ENCODE measurements at regions not wholly inside any gene's neighbourhood (a gene's known extent, or its start where the extent isn't known, plus 50 kb on each side); places are given as distances from the start of the nearest gene placed in this dataset.

GRCh38 chr2:14915983-14916382, 283.5 kb downstream of the LRATD1 start:
- ATAC-seq = no peak
- TF ChIP-seq TSHZ2 (CRISPR knock-in tag; IDR thresholded peaks at IDR 0.05) = peak; percentile 63; the same call in 1 of the 2 replicates
- no peak for TF ChIP-seq GLIS3 (CRISPR knock-in tag; IDR thresholded peaks at IDR 0.05)
- TF ChIP-seq PPARA (CRISPR knock-in tag; IDR thresholded peaks at IDR 0.05; ENCODE audit: borderline replicate concordance) = no peak
- peak; percentile 81 for TF ChIP-seq TCF4 (CRISPR knock-in tag; IDR thresholded peaks at IDR 0.05; ENCODE audit: borderline replicate concordance)

DNA sequence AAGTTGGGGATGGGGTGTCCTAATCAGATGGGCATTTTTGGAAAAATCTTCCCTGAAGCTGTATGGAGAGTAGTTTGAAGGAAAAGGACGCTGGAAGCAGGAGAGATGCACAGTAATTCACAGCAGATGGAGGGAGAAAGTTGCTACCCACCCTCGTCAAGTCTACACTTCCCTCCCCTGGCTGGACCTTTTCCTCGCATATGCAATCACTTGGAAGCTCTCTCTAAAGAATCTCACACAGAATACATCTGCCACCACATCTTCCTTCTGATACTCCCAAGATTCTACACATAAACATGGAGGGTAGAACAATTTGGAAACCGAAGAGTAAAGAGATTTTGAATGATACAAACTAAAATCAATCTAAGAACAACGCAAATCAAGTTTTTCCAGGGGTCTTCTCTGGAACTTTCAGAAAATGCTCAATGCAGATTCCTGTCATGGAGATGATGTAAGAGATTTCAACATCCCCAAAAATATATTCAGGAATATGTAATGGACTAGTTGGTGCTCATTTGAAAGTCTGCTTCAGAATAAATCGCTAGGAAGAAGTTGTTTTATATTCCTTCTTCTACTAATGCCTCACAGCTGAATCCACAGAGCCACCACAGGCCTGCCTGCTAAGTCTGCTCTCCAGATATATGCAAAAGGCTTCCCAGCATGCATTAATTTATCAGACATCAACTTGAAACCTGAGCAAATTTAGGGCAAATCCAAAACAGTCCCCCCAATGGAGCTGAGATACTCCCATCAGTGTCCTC, 291.5 kb downstream of the LRATD1 start:
- no peak for ATAC-seq

DNA sequence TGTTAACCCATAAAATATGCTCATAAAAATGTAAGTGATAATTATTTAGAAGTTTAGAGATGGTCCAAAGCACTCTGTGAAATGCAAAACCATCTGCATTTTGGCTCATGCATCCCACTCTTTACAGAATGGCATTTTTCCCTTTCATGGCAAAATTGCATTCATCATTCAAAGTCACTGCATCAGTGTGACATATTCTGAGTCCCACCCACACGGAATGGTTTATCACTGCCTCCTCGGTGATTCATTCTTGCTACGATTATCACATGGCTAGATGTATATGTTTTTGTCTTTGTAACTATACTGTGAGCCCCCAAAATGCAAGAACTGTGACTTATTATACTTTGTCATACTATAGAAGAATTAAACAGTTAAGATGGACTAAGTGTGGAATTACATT, 293.0 kb downstream of the LRATD1 start:
- TF ChIP-seq PPARA (CRISPR knock-in tag; IDR thresholded peaks at IDR 0.05; ENCODE audit: borderline replicate concordance) (no peak), ZFP3 (CRISPR knock-in tag; IDR thresholded peaks at IDR 0.05) (no peak), ZFP30 (CRISPR knock-in tag; IDR thresholded peaks at IDR 0.05) (no peak), BACH2 (CRISPR knock-in tag; IDR thresholded peaks at IDR 0.05; ENCODE audit: borderline replicate concordance) (no peak), CSDC2 (CRISPR knock-in tag; IDR thresholded peaks at IDR 0.05) (no peak), SNAI2 (CRISPR knock-in tag; IDR thresholded peaks at IDR 0.05) (no peak), ESRRG (CRISPR knock-in tag; IDR thresholded peaks at IDR 0.05) (no peak), TCF4 (CRISPR knock-in tag; IDR thresholded peaks at IDR 0.05; ENCODE audit: borderline replicate concordance) (no peak), ISL1 (CRISPR knock-in tag; IDR thresholded peaks at IDR 0.05) (no peak), TSHZ2 (CRISPR knock-in tag; IDR thresholded peaks at IDR 0.05) (no peak), POU6F1 (CRISPR knock-in tag; IDR thresholded peaks at IDR 0.05; ENCODE audit: borderline replicate concordance, low read depth) (no peak), ZNF8 (CRISPR knock-in tag; IDR thresholded peaks at IDR 0.05) (no peak), TOX (CRISPR knock-in tag; IDR thresholded peaks at IDR 0.05; ENCODE audit: borderline replicate concordance) (no peak)
- TF ChIP-seq, protein P1, sequence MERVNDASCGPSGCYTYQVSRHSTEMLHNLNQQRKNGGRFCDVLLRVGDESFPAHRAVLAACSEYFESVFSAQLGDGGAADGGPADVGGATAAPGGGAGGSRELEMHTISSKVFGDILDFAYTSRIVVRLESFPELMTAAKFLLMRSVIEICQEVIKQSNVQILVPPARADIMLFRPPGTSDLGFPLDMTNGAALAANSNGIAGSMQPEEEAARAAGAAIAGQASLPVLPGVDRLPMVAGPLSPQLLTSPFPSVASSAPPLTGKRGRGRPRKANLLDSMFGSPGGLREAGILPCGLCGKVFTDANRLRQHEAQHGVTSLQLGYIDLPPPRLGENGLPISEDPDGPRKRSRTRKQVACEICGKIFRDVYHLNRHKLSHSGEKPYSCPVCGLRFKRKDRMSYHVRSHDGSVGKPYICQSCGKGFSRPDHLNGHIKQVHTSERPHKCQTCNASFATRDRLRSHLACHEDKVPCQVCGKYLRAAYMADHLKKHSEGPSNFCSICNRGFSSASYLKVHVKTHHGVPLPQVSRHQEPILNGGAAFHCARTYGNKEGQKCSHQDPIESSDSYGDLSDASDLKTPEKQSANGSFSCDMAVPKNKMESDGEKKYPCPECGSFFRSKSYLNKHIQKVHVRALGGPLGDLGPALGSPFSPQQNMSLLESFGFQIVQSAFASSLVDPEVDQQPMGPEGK (CRISPR knock-in tag; IDR thresholded peaks at IDR 0.05; ENCODE audit: borderline replicate concordance) = no peak
- TF ChIP-seq, protein P2, sequence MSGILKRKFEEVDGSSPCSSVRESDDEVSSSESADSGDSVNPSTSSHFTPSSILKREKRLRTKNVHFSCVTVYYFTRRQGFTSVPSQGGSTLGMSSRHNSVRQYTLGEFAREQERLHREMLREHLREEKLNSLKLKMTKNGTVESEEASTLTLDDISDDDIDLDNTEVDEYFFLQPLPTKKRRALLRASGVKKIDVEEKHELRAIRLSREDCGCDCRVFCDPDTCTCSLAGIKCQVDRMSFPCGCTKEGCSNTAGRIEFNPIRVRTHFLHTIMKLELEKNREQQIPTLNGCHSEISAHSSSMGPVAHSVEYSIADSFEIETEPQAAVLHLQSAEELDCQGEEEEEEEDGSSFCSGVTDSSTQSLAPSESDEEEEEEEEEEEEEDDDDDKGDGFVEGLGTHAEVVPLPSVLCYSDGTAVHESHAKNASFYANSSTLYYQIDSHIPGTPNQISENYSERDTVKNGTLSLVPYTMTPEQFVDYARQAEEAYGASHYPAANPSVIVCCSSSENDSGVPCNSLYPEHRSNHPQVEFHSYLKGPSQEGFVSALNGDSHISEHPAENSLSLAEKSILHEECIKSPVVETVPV (CRISPR knock-in tag; IDR thresholded peaks at IDR 0.05) = no peak
- no peak for ATAC-seq

More for the DNA sequence above, 291.5 kb downstream of the LRATD1 start:
- TF ChIP-seq ZNF8 (CRISPR knock-in tag; IDR thresholded peaks at IDR 0.05) (no peak), GLIS3 (CRISPR knock-in tag; IDR thresholded peaks at IDR 0.05) (no peak), BACH2 (CRISPR knock-in tag; IDR thresholded peaks at IDR 0.05; ENCODE audit: borderline replicate concordance) (no peak), TOX (CRISPR knock-in tag; IDR thresholded peaks at IDR 0.05; ENCODE audit: borderline replicate concordance) (no peak), POU6F1 (CRISPR knock-in tag; IDR thresholded peaks at IDR 0.05; ENCODE audit: borderline replicate concordance, low read depth) (no peak), SNAI2 (CRISPR knock-in tag; IDR thresholded peaks at IDR 0.05) (no peak)
- TF ChIP-seq, protein P2 (CRISPR knock-in tag; IDR thresholded peaks at IDR 0.05) = no peak
